H1 (cell line): ENCODE measurements at regions not wholly inside any gene's neighbourhood (a gene's known extent, or its start where the extent isn't known, plus 50 kb on each side); places are given as distances from the start of the nearest gene placed in this dataset.

Source experiments
- GTF2F1 ChIP-seq: IDR thresholded peaks from 2 replicates; pipeline ENCODE4 v1.6.1; 2012; ENCODE audit warnings: low read depth, low read length, improper control_type of control experiment, borderline replicate concordance
- NRF1 ChIP-seq: IDR thresholded peaks from 2 replicates; pipeline ENCODE4 v1.6.1; 2011; ENCODE audit warnings: mild to moderate bottlenecking, low read depth, low read length, improper control_type of control experiment
- POU5F1 ChIP-seq: IDR thresholded peaks from 2 replicates; pipeline ENCODE4 v1.6.1; 2011; ENCODE audit warnings: low read depth, mild to moderate bottlenecking, low read length, moderate library complexity
- TAF1 ChIP-seq: IDR thresholded peaks from 2 replicates; pipeline ENCODE4 v1.6.1; 2011; ENCODE audit warnings: mild to moderate bottlenecking, low read depth, low read length

DNA sequence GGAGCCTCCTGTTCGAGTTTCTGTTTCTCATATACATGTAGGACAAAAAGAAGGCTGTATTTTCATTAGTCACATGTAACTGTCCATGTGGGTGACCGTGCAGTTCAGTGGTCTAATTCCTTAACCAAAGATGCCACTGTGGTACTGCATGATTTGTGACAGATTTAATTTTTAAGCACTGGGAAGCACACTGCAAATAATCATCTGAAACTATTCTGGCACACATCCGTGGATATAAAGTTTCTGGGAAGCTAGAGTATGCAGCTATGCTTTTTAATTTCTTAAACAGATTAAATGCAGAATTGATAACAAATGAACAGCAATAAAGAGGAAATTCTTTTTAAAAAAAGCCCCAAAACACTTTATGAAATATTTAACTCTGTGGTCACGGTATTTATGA, 254.8 kb downstream of the LMO4 start (continued):
- no peak for TF ChIP-seq POU5F1
- TF ChIP-seq TAF1 = no peak
- TF ChIP-seq GTF2F1 = no peak
- no peak for TF ChIP-seq NRF1
- TF ChIP-seq, all 59 proteins: peak for 0
